ENCODE measurements at regions not wholly inside any gene's neighbourhood (a gene's known extent, or its start where the extent isn't known, plus 50 kb on each side); places are given as distances from the start of the nearest gene placed in this dataset.
"Not testable (repeated sequence)": the region's sequence is repeated elsewhere in the genome, so short reads cannot be mapped to it uniquely, and the experiment has no call there.

- Histone ChIP-seq H3K9ac (ENCODE audit: low read length) (no peak overlapping the region), H3K4me3 (ENCODE audit: low read length) (no peak overlapping the region), H3K27me3 (ENCODE audit: control insufficient read depth, insufficient read depth, low read length) (no peaks in the 10 kb centered on the region), H3K36me3 (ENCODE audit: control insufficient read depth, low read depth, low read length) (no peaks in the 10 kb centered on the region), H3K9me3 (ENCODE audit: control insufficient read depth, low read depth, low read length) (no peaks in the 10 kb centered on the region), H3K27ac (ENCODE audit: low read length) (no peak overlapping the region), H3K4me1 (ENCODE audit: control insufficient read depth, low read depth, low read length) (no peaks in the 10 kb centered on the region)
Measured at GRCh38 chr3:161700998-161701397, 204.4 kb downstream of the OTOL1 start.

- not testable (repeated sequence) for H3K9ac ChIP-seq (ENCODE audit: low read length); H3K27ac ChIP-seq (ENCODE audit: low read length); H3K4me1 ChIP-seq (ENCODE audit: control insufficient read depth, low read depth, low read length); H3K4me3 ChIP-seq (ENCODE audit: low read length); H3K9me3 ChIP-seq (ENCODE audit: control insufficient read depth, low read depth, low read length); H3K27me3 ChIP-seq (ENCODE audit: control insufficient read depth, insufficient read depth, low read length); H3K36me3 ChIP-seq (ENCODE audit: control insufficient read depth, low read depth, low read length)
Measured at GRCh38 chr3:161707253-161707652, 210.6 kb downstream of the OTOL1 start.

- Histone ChIP-seq H3K4me1 (ENCODE audit: control insufficient read depth, low read depth, low read length) (no peaks in the 10 kb centered on the region), H3K36me3 (ENCODE audit: control insufficient read depth, low read depth, low read length) (no peaks in the 10 kb centered on the region), H3K27ac (ENCODE audit: low read length) (no peak overlapping the region), H3K9ac (ENCODE audit: low read length) (no peak overlapping the region), H3K4me3 (ENCODE audit: low read length) (no peak overlapping the region), H3K9me3 (ENCODE audit: control insufficient read depth, low read depth, low read length) (no peaks in the 10 kb centered on the region), H3K27me3 (ENCODE audit: control insufficient read depth, insufficient read depth, low read length) (no peaks in the 10 kb centered on the region)
Measured at GRCh38 chr3:161713731-161714130, 217.1 kb downstream of the OTOL1 start.

- Histone ChIP-seq H3K27me3 (ENCODE audit: control insufficient read depth, insufficient read depth, low read length) (no peaks in the 10 kb centered on the region), H3K27ac (ENCODE audit: low read length) (no peak overlapping the region), H3K4me3 (ENCODE audit: low read length) (no peak overlapping the region), H3K9ac (ENCODE audit: low read length) (no peak overlapping the region), H3K9me3 (ENCODE audit: control insufficient read depth, low read depth, low read length) (no peaks in the 10 kb centered on the region), H3K36me3 (ENCODE audit: control insufficient read depth, low read depth, low read length) (no peaks in the 10 kb centered on the region), H3K4me1 (ENCODE audit: control insufficient read depth, low read depth, low read length) (peaks cover 12% of the 10 kb centered on the region)
Measured at GRCh38 chr3:161731968-161732367, 235.4 kb downstream of the OTOL1 start.

GRCh38 chr3:161737171-161737570 is 240.6 kb downstream of the OTOL1 start:
- Histone ChIP-seq H3K9ac (ENCODE audit: low read length) (no peak overlapping the region), H3K27ac (ENCODE audit: low read length) (no peak overlapping the region), H3K36me3 (ENCODE audit: control insufficient read depth, low read depth, low read length) (no peaks in the 10 kb centered on the region), H3K4me3 (ENCODE audit: low read length) (no peak overlapping the region), H3K9me3 (ENCODE audit: control insufficient read depth, low read depth, low read length) (no peaks in the 10 kb centered on the region), H3K4me1 (ENCODE audit: control insufficient read depth, low read depth, low read length) (no peaks in the 10 kb centered on the region), H3K27me3 (ENCODE audit: control insufficient read depth, insufficient read depth, low read length) (no peaks in the 10 kb centered on the region)

GRCh38 chr3:161740421-161740820 is 243.8 kb downstream of the OTOL1 start:
- Histone ChIP-seq H3K36me3 (ENCODE audit: control insufficient read depth, low read depth, low read length) (no peaks in the 10 kb centered on the region), H3K27me3 (ENCODE audit: control insufficient read depth, insufficient read depth, low read length) (no peaks in the 10 kb centered on the region), H3K27ac (ENCODE audit: low read length) (no peak overlapping the region), H3K4me3 (ENCODE audit: low read length) (no peak overlapping the region), H3K4me1 (ENCODE audit: control insufficient read depth, low read depth, low read length) (no peaks in the 10 kb centered on the region), H3K9ac (ENCODE audit: low read length) (no peak overlapping the region), H3K9me3 (ENCODE audit: control insufficient read depth, low read depth, low read length) (no peaks in the 10 kb centered on the region)

- no peaks in the 10 kb centered on the region for H3K36me3 ChIP-seq (ENCODE audit: control insufficient read depth, low read depth, low read length)
- H3K27me3 ChIP-seq (ENCODE audit: control insufficient read depth, insufficient read depth, low read length), result no peaks in the 10 kb centered on the region
- no peak overlapping the region for H3K27ac ChIP-seq (ENCODE audit: low read length)
- H3K4me1 ChIP-seq (ENCODE audit: control insufficient read depth, low read depth, low read length), result no peaks in the 10 kb centered on the region
- H3K9ac ChIP-seq (ENCODE audit: low read length), result no peak overlapping the region
- H3K4me3 ChIP-seq (ENCODE audit: low read length), result no peak overlapping the region
- H3K9me3 ChIP-seq (ENCODE audit: control insufficient read depth, low read depth, low read length), result no peaks in the 10 kb centered on the region
Measured at GRCh38 chr3:161744366-161744765, 247.8 kb downstream of the OTOL1 start.

- no peak overlapping the region for H3K9ac ChIP-seq (ENCODE audit: low read length)
- H3K4me1 ChIP-seq (ENCODE audit: control insufficient read depth, low read depth, low read length), result no peaks in the 10 kb centered on the region
- no peaks in the 10 kb centered on the region for H3K27me3 ChIP-seq (ENCODE audit: control insufficient read depth, insufficient read depth, low read length)
- H3K9me3 ChIP-seq (ENCODE audit: control insufficient read depth, low read depth, low read length), result no peaks in the 10 kb centered on the region
- no peaks in the 10 kb centered on the region for H3K36me3 ChIP-seq (ENCODE audit: control insufficient read depth, low read depth, low read length)
- no peak overlapping the region for H3K4me3 ChIP-seq (ENCODE audit: low read length)
- H3K27ac ChIP-seq (ENCODE audit: low read length), result no peak overlapping the region
Measured at GRCh38 chr3:161745741-161746140, 249.1 kb downstream of the OTOL1 start.

- Histone ChIP-seq H3K27me3 (ENCODE audit: control insufficient read depth, insufficient read depth, low read length) (no peaks in the 10 kb centered on the region), H3K4me1 (ENCODE audit: control insufficient read depth, low read depth, low read length) (no peaks in the 10 kb centered on the region), H3K27ac (ENCODE audit: low read length) (no peak overlapping the region), H3K9ac (ENCODE audit: low read length) (no peak overlapping the region), H3K36me3 (ENCODE audit: control insufficient read depth, low read depth, low read length) (no peaks in the 10 kb centered on the region), H3K4me3 (ENCODE audit: low read length) (no peak overlapping the region), H3K9me3 (ENCODE audit: control insufficient read depth, low read depth, low read length) (no peaks in the 10 kb centered on the region)
Measured at GRCh38 chr3:161748049-161748448, 251.4 kb downstream of the OTOL1 start.

GRCh38 chr3:161754420-161755053 is 257.9 kb downstream of the OTOL1 start:
- Histone ChIP-seq H3K36me3 (ENCODE audit: control insufficient read depth, low read depth, low read length) (no peaks in the 10 kb centered on the region), H3K4me1 (ENCODE audit: control insufficient read depth, low read depth, low read length) (no peaks in the 10 kb centered on the region), H3K4me3 (ENCODE audit: low read length) (no peak overlapping the region), H3K27ac (ENCODE audit: low read length) (no peak overlapping the region), H3K9ac (ENCODE audit: low read length) (no peak overlapping the region), H3K27me3 (ENCODE audit: control insufficient read depth, insufficient read depth, low read length) (no peaks in the 10 kb centered on the region), H3K9me3 (ENCODE audit: control insufficient read depth, low read depth, low read length) (no peaks in the 10 kb centered on the region)

GRCh38 chr3:161759444-161759843 is 262.8 kb downstream of the OTOL1 start:
- Histone ChIP-seq H3K4me1 (ENCODE audit: control insufficient read depth, low read depth, low read length) (no peaks in the 10 kb centered on the region), H3K27me3 (ENCODE audit: control insufficient read depth, insufficient read depth, low read length) (no peaks in the 10 kb centered on the region), H3K9me3 (ENCODE audit: control insufficient read depth, low read depth, low read length) (no peaks in the 10 kb centered on the region), H3K36me3 (ENCODE audit: control insufficient read depth, low read depth, low read length) (no peaks in the 10 kb centered on the region), H3K4me3 (ENCODE audit: low read length) (no peak overlapping the region), H3K27ac (ENCODE audit: low read length) (no peak overlapping the region), H3K9ac (ENCODE audit: low read length) (no peak overlapping the region)

GRCh38 chr3:161766331-161766730 is 269.7 kb downstream of the OTOL1 start:
- H3K9ac ChIP-seq (ENCODE audit: low read length), result no peak overlapping the region
- H3K9me3 ChIP-seq (ENCODE audit: control insufficient read depth, low read depth, low read length), result no peaks in the 10 kb centered on the region

More at GRCh38 chr3:161766331-161766730, 269.7 kb downstream of the OTOL1 start:
- no peak overlapping the region for H3K4me3 ChIP-seq (ENCODE audit: low read length)
- peaks cover 10% of the 10 kb centered on the region for H3K4me1 ChIP-seq (ENCODE audit: control insufficient read depth, low read depth, low read length)
- no peak overlapping the region for H3K27ac ChIP-seq (ENCODE audit: low read length)
- H3K36me3 ChIP-seq (ENCODE audit: control insufficient read depth, low read depth, low read length), result no peaks in the 10 kb centered on the region
- no peaks in the 10 kb centered on the region for H3K27me3 ChIP-seq (ENCODE audit: control insufficient read depth, insufficient read depth, low read length)

All from iPS-18a (cell line).